GM18499 (cell line): ENCODE measurements at regions not wholly inside any gene's neighbourhood (a gene's known extent, or its start where the extent isn't known, plus 50 kb on each side); places are given as distances from the start of the nearest gene placed in this dataset.
"Not testable (repeated sequence)": the region's sequence is repeated elsewhere in the genome, so short reads cannot be mapped to it uniquely, and the experiment has no call there.

Experiments
- ATAC-seq: cut with Tn5 transposase; IDR thresholded peaks from one replicate; pipeline ENCODE4 v1.9.1; 2021; ENCODE audit warnings: moderate number of reproducible peaks; ENCODE audit not compliant: insufficient read depth, unreplicated experiment

DNA sequence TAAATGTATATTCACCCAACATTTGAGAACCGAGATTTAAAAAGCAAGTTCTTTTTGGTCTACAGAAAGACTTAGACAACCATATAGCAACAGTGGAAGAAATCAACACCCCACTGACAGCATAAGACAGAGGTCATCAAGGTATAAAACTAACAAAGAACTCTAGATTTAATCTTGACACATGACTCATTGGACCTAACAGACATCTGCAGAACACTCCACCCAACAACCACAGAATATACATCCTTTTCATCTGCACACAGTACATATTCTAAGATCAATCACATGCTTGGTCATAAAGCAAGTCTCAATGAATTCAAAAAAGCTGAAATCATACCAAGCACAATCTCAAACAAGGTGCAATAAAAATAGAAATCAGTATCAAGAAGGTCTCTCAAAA, 65.8 kb downstream of the SPIN4 start:
- no peak for ATAC-seq

DNA sequence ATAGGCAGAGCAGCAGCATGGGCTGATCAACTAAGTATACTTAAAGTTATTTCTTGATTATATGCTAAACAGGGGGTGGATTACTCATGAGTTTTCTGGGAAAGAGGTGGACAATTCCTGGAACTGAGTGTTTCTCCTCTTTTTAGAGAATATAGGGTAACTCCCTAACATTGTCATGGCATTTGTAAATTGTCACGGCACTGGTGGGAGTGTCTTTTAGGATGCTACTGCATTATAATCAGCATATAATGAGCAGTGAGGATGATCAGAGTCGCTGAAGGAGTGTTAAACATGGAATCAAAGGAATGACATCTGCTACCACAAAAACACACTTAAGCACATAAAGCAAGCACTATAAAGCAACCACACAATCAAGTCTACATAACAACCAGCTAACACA, 66.5 kb downstream of the SPIN4 start:
- ATAC-seq: no peak

DNA sequence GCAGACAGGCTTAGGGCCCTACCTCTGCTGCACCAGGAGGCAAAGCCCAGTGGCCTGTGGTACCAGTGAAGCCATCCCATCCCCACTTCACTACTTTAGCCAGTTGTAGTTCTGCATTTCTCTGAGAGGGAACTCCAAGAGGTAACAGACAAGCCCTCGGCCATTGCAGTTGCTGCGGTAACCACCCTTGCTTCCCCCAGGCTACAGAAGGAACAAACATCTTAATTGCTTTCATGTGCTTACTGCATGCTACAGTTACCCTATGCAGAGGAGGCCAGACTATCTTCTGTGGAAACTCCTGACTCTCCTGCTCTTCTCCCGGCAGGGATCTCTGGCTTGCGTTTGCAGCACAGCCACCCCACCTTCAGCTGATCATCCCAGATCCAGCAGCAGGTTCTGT, 67.8 kb downstream of the SPIN4 start:
- ATAC-seq: no peak

DNA sequence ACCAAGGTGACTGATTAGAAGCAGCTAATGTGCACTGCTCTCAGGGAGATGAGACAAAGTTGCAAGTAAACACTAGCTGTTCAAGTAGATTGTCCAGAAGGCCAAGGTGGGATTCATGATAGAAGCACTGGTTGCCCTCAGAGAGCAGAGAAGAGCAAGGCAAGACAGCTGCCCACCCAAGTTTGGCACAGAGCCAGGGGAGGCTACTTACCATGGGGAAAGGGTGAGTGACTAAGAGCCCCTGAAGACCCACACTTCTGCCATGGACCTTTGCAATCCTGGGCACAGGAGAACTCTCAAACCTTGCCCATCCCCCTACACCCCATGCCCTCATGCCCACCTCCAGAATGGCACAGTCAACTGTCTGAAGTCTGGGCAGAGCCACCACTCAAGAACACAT, 68.3 kb downstream of the SPIN4 start:
- no peak for ATAC-seq

DNA sequence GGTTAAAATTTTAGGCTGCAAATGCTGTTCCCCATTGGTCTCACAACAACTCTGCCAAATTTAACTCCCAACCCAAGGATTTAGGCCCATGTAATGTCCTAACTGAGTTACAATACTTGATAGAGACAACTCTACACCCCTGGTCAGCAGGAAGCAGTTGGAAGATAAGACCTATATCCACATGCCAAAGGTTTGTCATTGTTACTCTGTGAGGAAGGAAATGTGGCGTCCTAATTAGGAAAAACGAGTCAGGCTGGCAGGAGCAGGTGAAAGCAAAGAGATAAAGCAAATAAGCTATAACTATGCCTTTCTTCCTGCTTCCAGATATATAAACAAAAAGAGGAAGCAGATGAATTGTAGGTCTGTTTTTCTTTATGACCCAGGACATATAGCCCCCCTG, 69.1 kb downstream of the SPIN4 start:
- no peak for ATAC-seq

DNA sequence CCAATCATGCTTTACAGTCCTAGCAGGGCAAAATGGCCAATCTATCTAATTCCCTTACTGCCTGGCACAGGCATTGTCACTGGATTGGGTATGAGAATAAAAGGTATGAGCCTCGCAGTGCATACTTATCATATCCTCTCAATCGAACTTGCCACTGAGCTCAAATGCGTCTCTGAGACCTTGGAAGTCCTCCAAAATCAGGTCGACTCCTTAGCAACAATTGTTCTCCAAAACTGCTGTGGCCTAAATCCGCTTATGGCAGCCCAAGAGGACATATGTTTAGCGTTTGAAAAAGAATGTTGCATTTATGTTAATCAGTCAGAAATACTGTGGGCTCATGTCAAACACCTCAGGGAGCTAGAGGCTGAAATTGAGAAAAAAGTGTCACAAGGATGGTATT, 69.7 kb downstream of the SPIN4 start:
- ATAC-seq: no peak

DNA sequence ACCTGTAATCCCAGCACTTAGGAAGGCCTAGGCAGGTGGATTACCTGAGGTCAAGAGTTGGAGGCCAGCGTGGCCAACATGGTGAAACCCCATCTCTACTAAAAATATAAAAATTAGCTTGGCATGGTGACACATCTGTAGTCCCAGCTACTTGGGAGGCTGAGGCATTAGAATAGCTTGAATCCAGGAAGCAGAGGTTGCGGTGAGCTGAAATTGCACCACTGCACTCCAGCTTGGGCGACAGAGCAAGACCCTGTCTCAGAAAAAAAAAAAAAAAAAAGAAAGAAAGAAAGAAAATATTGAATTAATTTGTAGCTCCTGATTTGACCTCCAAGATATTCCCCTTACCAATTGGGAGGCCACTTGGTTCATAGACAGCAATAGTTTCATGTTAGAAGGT, 73.7 kb downstream of the SPIN4 start:
- ATAC-seq: not testable (repeated sequence)

DNA sequence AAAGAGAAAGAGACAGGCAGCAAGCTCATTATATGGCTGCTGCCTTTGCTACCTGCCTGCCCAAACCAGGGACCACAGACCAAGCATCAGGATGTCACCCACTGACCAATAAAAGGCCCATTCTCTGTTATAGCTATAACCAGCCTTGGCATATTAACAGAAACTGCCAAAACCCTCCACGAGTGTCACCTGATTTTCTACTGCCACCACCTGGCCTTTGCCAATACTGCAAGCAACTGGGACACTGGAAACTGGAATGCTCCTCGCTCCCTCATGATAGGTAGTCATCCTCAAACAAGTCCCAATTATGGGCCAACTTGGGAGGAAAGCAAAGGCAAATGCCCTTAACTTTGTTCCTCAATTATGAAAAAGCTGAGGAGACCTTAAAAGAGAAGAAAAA, 76.0 kb downstream of the SPIN4 start:
- ATAC-seq: no peak

DNA sequence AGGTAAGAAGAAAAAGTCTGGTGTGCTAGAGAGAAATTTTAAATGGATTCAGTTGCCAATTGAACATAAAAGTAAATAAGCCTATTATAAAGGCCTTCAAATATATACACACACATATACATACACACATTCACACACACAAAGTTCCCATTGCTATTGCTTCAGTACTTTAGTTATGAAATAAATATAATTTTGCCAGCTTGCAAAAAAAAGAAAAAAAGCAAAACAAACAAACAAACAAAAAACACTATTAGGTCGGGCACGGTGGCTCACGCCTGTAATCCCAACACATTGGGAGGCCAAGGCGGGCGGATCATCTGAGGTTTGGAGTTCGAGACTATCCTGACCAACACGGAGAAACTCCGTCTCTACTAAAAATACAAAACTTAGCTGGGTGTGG, 80.3 kb downstream of the SPIN4 start:
- no peak for ATAC-seq

DNA sequence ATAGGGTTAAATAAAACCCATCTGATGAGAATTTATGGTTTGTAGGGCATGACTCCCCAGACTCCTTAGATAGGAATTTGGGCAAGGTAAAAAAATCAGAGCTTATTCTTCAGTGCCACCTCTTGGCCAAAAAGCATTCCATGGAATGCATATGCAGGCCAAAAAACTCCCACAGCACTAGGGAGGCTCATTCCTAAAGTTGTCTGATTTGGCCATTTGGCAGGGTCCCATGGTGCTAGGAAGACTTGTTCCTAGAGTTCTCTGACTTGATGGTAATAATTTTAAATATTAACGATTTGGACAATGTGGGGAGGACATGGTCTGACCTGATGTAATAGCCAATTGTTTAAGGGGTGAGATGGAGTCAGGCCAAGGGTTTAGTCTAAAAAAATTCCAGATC, 93.0 kb downstream of the SPIN4 start:
- ATAC-seq: no peak

DNA sequence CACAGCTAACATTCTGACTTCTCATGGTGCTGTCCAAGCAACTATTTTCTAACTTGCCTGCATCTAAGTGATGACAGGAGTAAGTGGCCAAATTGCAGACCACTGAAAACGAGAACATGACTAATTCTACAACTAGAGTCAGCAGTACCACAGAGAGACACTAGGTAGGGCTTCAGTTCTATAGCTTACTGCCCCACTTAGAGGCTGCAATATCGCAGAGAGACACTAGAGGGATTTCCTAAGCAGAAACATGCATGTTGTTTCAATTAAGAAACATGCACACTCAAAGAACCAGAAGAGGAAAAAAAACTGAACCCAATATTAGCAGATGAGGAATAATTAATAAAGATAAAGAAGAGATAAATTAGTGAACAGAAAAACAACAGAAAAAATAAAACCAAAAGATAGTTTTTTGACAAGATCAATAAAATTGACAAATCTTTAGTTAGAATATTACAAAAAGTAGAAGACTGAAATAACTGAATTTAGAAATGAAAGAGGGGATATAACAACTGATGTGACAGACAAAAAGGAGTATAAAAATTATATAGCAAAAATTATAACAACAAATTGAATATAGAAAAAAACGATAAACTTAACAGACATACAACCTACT, 100.8 kb downstream of the SPIN4 start:
- peak; percentile 100 for ATAC-seq

DNA sequence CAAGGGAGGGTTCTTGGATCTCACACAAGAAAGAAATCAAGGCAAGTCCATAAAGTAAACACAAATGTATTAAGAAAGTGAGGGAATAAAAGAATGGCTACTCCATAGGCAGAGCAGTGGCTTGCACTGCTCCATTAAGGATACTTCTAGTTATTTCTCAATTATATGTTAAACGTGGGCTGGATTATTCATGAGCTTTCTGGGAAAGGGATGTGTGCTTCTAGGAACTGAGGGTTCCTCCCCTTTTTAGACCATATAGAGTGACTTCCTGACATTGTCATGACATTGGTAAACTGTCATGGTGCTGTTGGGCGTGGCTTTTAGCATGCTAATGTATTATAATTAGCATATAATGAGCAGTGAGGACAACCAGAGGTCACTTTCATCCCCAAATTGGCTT, 108.4 kb downstream of the SPIN4 start:
- ATAC-seq: not testable (repeated sequence)

DNA sequence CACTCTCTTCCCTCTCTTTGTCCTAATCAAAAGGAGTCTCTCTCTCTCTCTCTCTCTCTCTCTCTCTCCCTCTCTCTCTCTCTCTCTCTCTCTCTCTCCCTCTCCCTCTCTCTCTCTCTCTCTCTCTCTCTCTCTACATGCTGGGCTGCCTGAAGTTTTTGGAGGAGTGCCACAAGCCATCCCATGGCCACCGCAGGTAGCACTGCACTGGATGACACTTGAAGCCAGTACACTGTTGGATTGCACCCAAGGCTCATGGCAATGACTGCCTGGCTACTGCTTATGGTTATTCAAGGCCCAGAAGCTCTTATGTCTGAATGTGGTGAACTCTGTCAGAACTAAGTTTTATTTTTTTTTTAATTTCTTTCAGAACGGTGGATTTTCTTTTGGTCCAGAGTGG, 115.2 kb downstream of the SPIN4 start:
- not testable (repeated sequence) for ATAC-seq

DNA sequence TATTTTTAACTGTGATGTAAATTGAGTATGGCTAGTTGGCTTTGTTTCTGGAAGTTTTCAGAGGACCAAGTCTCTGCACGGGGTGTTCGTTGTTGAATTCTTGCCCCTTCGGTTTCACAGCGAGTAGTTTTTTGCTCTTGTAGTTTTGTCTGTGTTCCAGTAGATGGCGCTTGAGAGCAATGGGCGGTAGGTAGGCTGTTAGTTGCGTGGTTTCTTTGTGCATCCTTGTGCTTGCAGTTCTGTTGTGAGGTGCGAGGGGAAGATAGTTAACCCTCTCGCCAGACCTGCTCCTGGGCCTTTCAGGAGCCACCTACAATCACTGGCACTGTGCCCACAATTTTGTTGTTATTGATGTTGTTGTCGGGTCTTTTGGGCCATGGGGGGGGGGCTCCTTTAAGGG, 118.1 kb downstream of the SPIN4 start:
- ATAC-seq: not testable (repeated sequence)

DNA sequence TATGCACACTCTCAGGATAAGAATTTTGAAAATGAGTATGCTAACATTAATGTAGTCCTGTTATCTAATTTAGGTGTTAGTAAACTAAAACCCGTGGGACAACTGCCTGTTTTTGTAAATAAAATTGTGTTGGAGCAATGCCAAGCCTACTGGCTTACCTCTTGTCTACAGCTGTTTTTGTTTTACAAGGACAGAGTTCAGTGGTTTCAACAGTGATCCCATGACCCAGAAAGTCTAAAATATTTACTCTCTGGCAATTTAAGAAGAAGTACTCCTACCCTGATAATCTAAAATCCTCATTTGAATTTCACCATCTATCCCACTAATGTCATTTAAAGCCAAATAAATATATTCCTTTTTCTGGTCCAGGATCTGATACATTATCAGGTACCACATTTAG, 132.9 kb downstream of the SPIN4 start:
- not testable (repeated sequence) for ATAC-seq

DNA sequence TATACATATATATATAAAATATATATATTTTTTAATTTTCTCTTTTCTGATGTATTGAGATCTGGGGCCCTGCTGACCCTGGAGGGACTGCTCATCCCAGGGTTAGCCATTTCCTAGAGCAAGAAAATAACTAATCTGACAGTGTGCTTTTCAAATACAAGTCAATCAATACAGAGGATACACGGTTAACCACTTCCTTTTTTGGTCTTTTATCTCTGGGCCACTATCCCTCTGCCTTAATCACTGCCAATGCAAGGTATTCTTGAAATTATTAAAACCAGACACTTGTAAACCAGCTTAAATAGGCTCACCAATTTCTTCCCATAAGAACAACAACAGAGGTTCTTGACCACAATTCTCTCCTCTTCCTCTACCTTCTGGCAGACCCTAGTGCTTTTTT, 133.6 kb downstream of the SPIN4 start:
- not testable (repeated sequence) for ATAC-seq

DNA sequence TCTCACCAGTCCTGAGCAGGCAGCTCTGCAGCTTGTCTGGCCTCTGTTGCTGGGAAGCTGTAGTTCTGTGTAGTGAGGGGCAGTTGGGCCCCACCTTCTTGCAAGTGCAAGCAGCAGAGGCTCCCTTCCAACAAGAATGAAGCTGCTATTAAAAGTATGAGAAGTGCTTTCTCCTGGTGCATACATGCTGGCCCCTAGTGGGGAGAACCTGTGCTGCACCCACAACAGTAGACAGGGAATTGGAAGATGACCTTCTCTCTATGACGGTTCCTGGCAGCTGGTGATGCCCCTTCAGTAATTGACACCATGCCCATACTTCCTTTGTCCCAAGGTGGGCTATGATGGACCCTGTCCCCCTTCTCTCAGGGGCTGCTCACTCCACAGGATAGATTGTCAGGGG, 141.5 kb downstream of the SPIN4 start:
- not testable (repeated sequence) for ATAC-seq

DNA sequence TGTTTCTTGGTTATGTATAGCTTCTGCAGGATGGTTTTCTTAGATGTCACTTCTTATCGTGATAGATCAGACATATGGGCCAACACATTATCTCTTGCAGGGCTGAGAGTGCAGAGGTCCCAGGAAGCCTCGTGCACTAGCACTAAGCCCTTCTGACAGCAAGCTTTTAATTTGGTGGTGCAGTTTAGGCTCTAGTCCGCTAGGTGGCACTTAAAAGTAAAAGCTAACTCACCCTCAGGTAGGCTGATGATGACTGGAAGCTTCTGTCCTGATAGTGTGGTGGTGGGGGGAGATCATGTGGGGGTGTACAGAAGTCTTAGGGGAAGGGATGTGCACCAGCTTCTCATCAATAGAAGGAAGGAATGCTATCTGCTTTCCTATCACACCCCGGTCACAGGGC, 142.0 kb downstream of the SPIN4 start:
- ATAC-seq: not testable (repeated sequence)

DNA sequence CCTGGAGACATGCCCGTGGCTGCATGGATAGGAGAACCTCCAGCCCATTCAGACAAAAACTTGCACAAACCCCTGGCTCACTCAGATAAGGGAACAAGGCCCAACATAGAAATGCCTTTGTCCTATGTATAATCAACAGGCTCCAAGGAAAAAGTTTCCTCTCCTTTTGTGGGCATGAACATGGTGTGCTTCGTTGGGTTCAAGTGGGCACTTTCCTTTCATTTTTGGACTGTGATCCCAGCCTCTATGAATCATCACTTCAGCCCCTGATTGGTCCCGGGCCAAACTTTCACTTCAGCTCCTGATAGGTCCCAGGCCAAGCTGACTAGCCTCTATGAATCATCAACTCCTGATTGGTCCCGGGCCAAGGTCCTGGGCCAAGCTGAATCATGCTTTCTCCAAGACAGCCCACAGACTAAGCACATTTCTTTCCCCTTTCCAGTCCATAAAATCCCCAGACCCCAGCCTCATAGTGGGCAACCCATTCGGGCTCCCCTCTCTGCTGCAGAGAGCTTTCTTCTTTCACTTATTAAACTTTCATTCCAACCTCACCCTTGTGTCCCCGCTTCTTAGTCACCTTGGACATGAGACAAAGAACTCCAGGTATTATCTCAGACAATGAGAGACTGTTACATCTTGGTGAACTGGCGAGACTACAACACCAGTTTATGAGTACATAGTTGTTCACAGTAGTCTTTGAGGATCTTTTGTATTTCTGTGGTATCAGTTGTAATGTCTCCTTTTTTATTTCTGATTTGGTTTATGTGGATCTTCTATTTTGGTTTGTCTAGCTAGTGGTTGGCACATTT, 146.7 kb downstream of the SPIN4 start:
- ATAC-seq: not testable (repeated sequence)

DNA sequence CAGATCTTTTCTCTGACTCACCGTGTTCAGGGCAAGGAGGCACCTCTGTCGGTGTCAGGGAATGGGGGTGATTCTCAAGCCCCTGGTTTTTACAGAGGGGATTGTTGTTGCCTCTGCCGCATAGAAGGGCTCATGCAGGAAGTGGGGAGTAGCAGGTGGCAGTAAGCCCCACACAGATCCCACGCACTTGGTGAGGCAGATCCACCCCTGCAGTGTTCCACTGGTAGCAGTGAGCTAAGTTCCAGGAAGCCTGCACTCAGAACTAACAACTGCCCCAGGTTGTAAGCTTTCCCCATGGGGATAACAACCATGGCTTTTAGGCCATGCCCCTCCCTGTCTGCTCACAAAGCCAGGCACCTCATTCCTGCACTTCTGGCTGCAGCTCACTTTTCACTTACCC, 149.1 kb downstream of the SPIN4 start:
- not testable (repeated sequence) for ATAC-seq

DNA sequence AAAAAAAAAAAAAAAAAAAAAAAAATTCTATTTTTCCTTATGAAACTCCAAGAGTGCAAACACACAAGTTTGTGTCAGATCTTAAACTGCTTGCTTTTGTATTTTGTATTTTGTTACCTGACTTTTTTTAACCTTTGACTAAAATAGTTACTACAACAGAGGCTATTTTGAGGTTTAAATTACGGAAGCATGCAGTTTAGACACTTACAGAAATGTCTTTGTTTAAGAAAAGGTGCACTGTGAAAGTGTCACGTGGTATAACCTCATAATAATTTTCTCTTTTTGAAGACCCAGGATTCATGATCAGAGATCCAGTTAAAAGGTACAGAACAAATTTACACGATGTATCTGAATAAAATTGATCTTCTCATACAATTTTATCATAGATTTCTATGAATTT, 152.4 kb downstream of the SPIN4 start:
- not testable (repeated sequence) for ATAC-seq
